ENCODE measurements at regions not wholly inside any gene's neighbourhood (a gene's known extent, or its start where the extent isn't known, plus 50 kb on each side); places are given as distances from the start of the nearest gene placed in this dataset.

DNA sequence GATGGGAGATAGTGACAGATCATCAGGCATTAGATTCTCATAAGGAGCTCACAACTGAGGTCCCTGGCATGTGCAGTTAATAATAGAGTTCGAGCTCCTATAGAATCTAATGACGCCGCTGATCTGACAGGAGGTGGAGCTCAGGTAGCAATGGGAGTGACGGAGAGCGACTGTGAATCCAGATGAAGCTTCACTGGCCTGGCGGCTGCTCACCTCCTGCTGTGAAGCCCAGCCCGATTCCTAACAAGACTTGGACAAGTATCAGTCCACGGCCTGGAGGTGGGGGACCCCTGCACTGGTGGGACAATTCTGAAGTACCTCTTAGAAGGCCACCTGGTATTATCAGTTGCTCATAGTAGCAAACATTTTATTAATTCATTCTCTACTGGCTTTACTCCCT is 377.9 kb upstream of the ITGA1 start:
- no peak for TF ChIP-seq CTCF (IDR thresholded peaks at IDR 0.05)
- no peak for TF ChIP-seq POLR2A (IDR thresholded peaks at IDR 0.05)
- no peak for TF ChIP-seq POLR2AphosphoS5 (IDR thresholded peaks at IDR 0.05)
